ENCODE measurements at regions not wholly inside any gene's neighbourhood (a gene's known extent, or its start where the extent isn't known, plus 50 kb on each side); places are given as distances from the start of the nearest gene placed in this dataset.
A peak's percentile ranks its signal among the peaks of the same experiment; 100 is the strongest.
"Not testable (repeated sequence)": the region's sequence is repeated elsewhere in the genome, so short reads cannot be mapped to it uniquely, and the experiment has no call there.

DNA sequence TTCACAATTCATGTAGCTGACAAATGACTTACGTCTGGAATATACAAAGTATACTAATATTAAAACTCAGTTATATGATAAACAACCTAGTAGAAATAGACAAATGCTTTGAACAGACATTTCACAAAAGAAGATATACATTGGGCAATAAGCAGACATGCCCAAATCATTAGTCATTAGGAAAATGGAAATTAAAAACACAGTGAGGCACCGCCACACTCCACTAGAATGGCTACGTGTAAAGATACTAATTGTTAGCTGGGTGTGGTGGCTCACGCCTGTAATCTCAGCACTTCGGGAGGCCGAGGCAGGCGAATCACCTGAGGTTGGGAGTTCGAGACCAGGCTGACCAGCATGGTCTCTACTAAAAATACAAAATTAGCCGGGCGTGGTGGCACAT lies 248.9 kb upstream of the TMEM132C start:
- no peaks in the 10 kb centered on the region for H3K9me3 ChIP-seq (ENCODE audit: control insufficient read depth in 2 of 2, low read length in 2 of 2)
- no peaks in the 10 kb centered on the region for H3K36me3 ChIP-seq (ENCODE audit: control insufficient read depth in 2 of 2, insufficient read depth in 2 of 2, low read length in 2 of 2)
- peaks cover 7 to 16% of the 10 kb centered on the region in 2 donors for H3K4me1 ChIP-seq (ENCODE audit: control insufficient read depth in 2 of 2, insufficient read depth in 2 of 2, low read length in 2 of 2)
- no peak overlapping the region for H3K27ac ChIP-seq (ENCODE audit: low read depth in 2 of 2, low read length in 2 of 2)
- no peak overlapping the region for H3K4me3 ChIP-seq (ENCODE audit: low read length in 2 of 2)
- H3K27me3 ChIP-seq (ENCODE audit: control insufficient read depth in 2 of 2, insufficient read depth in 2 of 2, low read length in 2 of 2), result no peaks in the 10 kb centered on the region
- no peak overlapping the region for H3K9ac ChIP-seq (ENCODE audit: low read depth in 1 of 2, low read length in 2 of 2)

DNA sequence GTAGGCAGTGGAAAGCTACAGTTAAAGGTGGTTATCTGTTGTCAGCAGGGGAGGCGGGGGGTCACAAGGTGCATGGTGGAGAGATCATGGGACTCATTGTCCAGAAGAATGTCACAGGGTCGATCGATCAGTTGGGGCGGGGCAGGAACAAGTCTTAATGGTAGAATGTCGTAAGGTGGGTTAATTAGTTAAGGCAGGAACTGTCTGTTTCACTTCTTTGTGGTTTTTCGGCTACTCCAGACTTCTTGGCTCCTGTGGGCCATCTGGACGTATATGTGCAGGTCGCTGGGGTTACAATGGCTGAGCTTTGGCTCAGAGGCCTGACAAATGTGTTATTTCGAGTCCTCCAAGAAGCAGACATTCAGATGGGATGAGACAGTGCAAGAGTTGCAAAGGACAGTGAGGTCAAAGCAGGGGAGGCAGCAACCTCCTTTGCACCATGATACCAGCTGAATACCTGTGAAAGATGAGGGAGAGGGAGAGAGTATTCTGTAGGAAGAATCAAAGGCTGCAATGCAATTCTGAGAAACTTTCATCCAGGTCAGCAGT lies 246.9 kb upstream of the TMEM132C start:
- Histone ChIP-seq H3K27ac (ENCODE audit: low read depth in 2 of 2, low read length in 2 of 2) (no peak overlapping the region), H3K9ac (ENCODE audit: low read depth in 1 of 2, low read length in 2 of 2) (no peak overlapping the region), H3K4me3 (ENCODE audit: low read length in 2 of 2) (no peak overlapping the region), H3K27me3 (ENCODE audit: control insufficient read depth in 2 of 2, insufficient read depth in 2 of 2, low read length in 2 of 2) (no peaks in the 10 kb centered on the region), H3K9me3 (ENCODE audit: control insufficient read depth in 2 of 2, low read length in 2 of 2) (no peaks in the 10 kb centered on the region), H3K4me1 (ENCODE audit: control insufficient read depth in 2 of 2, insufficient read depth in 2 of 2, low read length in 2 of 2) (peaks cover under 1 to 7% of the 10 kb centered on the region in 2 donors), H3K36me3 (ENCODE audit: control insufficient read depth in 2 of 2, insufficient read depth in 2 of 2, low read length in 2 of 2) (no peaks in the 10 kb centered on the region)

DNA sequence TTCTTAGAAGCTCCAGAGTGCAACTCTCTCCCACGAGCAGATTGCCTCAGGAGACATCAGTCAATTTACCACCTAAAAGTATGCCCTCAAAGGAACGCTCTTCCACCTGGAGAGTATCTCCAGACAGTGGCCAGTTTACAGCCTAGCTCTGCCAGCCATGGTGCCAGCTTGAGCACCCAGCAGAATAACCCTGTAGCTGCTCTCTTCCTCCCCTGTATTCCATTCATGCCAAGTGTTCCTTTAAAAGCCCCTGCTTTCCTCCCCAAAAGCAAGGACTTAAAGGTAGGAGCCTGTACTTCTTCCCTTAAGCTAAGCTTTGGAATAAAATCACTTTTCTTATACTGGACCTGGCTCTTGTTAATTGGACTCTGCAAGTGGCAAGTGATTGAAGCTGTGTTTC lies 245.4 kb upstream of the TMEM132C start:
- Histone ChIP-seq H3K27me3 (ENCODE audit: control insufficient read depth in 2 of 2, insufficient read depth in 2 of 2, low read length in 2 of 2) (no peaks in the 10 kb centered on the region), H3K4me3 (ENCODE audit: low read length in 2 of 2) (no peak overlapping the region), H3K9ac (ENCODE audit: low read depth in 1 of 2, low read length in 2 of 2) (no peak overlapping the region)

DNA sequence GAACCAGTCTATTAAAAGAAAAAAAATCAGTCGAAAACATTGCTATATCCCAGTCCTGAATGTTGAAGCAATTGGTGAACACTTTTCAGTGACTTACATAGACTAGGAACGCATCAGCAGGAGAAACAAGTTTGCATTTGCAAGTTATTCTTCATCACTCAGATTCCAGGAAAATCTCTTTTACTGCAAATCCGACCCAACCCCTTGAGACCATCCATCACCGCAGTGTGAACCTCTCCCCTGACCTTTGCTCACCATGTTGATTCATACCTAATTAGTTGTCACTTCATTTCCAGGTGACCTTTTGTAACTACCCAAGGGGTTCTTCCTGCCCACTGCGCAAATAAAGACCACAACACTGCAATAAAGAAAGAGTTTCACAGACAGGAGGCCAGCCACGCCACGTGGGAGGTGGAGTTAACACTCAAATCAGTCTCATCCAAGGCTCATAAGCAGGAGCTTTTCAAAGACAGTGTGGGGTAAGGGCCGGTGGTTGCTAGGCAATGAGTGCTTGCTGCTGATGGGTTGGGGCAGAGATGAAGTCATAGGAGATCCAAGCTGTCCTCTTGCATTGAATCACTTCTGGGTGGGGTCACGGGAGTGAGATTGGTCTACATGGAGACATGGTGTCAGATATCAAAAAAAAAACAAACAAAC lies 241.3 kb upstream of the TMEM132C start:
- Histone ChIP-seq H3K4me3 (ENCODE audit: low read length in 2 of 2) (peak overlapping the region; percentile 61 to 77), H3K9ac (ENCODE audit: low read depth in 1 of 2, low read length in 2 of 2) (no peak overlapping the region), H3K9me3 (ENCODE audit: control insufficient read depth in 2 of 2, low read length in 2 of 2) (no peaks in the 10 kb centered on the region), H3K36me3 (ENCODE audit: control insufficient read depth in 2 of 2, insufficient read depth in 2 of 2, low read length in 2 of 2) (no peaks in the 10 kb centered on the region), H3K27ac (ENCODE audit: low read depth in 2 of 2, low read length in 2 of 2) (peak overlapping the region; percentile 89 to 96), H3K27me3 (ENCODE audit: control insufficient read depth in 2 of 2, insufficient read depth in 2 of 2, low read length in 2 of 2) (no peaks in the 10 kb centered on the region), H3K4me1 (ENCODE audit: control insufficient read depth in 2 of 2, insufficient read depth in 2 of 2, low read length in 2 of 2) (peaks cover 7 to 23% of the 10 kb centered on the region in 2 donors)

More for the DNA sequence above, 245.4 kb upstream of the TMEM132C start:
- Histone ChIP-seq H3K36me3 (ENCODE audit: control insufficient read depth in 2 of 2, insufficient read depth in 2 of 2, low read length in 2 of 2) (no peaks in the 10 kb centered on the region), H3K27ac (ENCODE audit: low read depth in 2 of 2, low read length in 2 of 2) (no peak overlapping the region), H3K4me1 (ENCODE audit: control insufficient read depth in 2 of 2, insufficient read depth in 2 of 2, low read length in 2 of 2) (peaks cover 3 to 11% of the 10 kb centered on the region in 2 donors), H3K9me3 (ENCODE audit: control insufficient read depth in 2 of 2, low read length in 2 of 2) (no peaks in the 10 kb centered on the region)

DNA sequence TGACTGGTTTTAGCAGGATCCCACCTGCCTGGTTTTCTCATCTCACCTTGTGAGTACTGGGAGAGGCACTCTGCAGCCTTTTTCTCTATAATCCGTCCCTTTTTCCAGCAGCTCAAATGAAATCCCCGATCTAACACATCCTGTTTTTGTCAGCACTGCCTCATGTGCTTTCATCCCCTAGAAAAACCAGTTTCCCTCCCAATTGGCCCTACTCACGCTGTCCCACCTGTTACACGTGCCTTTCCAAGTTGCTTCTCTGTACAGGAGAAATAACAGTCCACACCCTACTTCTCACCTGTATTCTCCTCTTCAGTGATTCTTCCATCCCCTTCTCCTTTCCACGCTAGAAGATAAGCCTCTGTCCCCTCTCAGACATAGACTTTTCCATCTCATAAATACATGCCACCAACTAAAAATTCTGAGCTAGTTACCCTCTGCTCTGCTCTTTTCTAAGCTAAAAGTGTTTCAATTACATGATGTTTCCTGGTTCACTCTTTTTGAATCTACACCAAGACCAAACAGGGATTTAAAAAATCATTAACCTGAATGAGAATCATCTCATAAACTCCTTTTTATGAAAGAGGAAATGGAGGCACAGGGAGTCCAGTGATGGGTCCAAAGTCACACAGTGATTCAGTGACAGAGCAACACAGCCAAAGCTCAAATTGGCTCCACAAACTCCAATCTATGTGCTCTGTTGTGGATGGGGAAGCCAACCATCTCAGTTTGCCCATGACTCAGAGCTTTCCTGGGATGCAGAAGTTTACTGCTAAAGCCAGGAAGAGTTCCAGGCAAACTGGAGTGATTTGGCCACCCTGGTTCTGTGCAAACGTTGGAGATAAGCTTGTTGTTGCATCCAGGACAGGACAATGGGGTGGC lies 240.0 kb upstream of the TMEM132C start:
- H3K36me3 ChIP-seq (ENCODE audit: control insufficient read depth in 2 of 2, insufficient read depth in 2 of 2, low read length in 2 of 2), result no peaks in the 10 kb centered on the region
- H3K4me3 ChIP-seq (ENCODE audit: low read length in 2 of 2), result peak overlapping the region; percentile 61 to 77
- H3K9me3 ChIP-seq (ENCODE audit: control insufficient read depth in 2 of 2, low read length in 2 of 2), result no peaks in the 10 kb centered on the region
- H3K4me1 ChIP-seq (ENCODE audit: control insufficient read depth in 2 of 2, insufficient read depth in 2 of 2, low read length in 2 of 2), result peaks cover 7 to 23% of the 10 kb centered on the region in 2 donors
- H3K27me3 ChIP-seq (ENCODE audit: control insufficient read depth in 2 of 2, insufficient read depth in 2 of 2, low read length in 2 of 2), result no peaks in the 10 kb centered on the region
- H3K9ac ChIP-seq (ENCODE audit: low read depth in 1 of 2, low read length in 2 of 2), result peak overlapping the region; percentile 66 to 69
- peak overlapping the region; percentile 89 to 96 for H3K27ac ChIP-seq (ENCODE audit: low read depth in 2 of 2, low read length in 2 of 2)

DNA sequence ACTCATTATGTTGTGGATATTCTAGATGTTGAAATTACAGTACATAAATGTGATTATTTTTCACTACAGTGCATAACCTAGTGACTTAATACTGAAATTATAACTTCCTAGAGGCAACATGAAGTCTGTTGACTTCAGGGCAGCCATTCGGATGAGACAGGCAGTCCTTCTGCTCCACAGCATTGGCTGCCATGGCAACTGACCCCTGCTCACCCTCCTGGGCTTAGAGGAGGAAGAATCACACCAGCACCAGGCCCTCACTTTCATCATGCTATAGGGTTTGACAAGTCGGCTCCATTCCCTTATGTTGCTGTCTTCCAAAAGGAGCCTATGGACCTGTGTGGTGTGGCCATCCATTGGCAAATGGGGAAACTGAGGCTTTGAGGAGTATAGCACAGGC lies 233.5 kb upstream of the TMEM132C start:
- Histone ChIP-seq H3K4me3 (ENCODE audit: low read length in 2 of 2) (no peak overlapping the region), H3K9me3 (ENCODE audit: control insufficient read depth in 2 of 2, low read length in 2 of 2) (no peaks in the 10 kb centered on the region), H3K27ac (ENCODE audit: low read depth in 2 of 2, low read length in 2 of 2) (no peak overlapping the region), H3K36me3 (ENCODE audit: control insufficient read depth in 2 of 2, insufficient read depth in 2 of 2, low read length in 2 of 2) (no peaks in the 10 kb centered on the region), H3K27me3 (ENCODE audit: control insufficient read depth in 2 of 2, insufficient read depth in 2 of 2, low read length in 2 of 2) (no peaks in the 10 kb centered on the region), H3K4me1 (ENCODE audit: control insufficient read depth in 2 of 2, insufficient read depth in 2 of 2, low read length in 2 of 2) (no peaks in the 10 kb centered on the region), H3K9ac (ENCODE audit: low read depth in 1 of 2, low read length in 2 of 2) (no peak overlapping the region)

DNA sequence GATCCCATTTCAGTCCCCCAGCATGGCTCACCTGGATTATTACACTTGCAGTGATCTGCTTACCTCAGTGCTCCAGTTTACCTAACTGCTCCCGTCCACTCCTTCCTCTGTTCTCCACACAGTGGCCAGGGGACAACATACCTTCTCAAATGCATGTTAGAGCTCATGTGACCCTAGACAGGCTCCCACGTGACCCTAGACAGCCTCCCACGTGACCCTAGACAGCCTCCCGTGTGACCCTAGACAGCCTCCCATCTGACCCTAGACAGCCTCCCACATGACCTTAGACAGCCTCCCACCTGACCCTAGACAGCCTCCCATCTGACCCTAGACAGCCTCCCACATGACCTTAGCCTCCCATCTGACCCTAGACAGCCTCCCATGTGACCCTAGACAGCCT lies 226.0 kb upstream of the TMEM132C start:
- Histone ChIP-seq H3K9me3 (ENCODE audit: control insufficient read depth in 2 of 2, low read length in 2 of 2) (no peaks in the 10 kb centered on the region), H3K27me3 (ENCODE audit: control insufficient read depth in 2 of 2, insufficient read depth in 2 of 2, low read length in 2 of 2) (no peaks in the 10 kb centered on the region), H3K36me3 (ENCODE audit: control insufficient read depth in 2 of 2, insufficient read depth in 2 of 2, low read length in 2 of 2) (no peaks in the 10 kb centered on the region), H3K9ac (ENCODE audit: low read depth in 1 of 2, low read length in 2 of 2) (no peak overlapping the region), H3K27ac (ENCODE audit: low read depth in 2 of 2, low read length in 2 of 2) (no peak overlapping the region), H3K4me1 (ENCODE audit: control insufficient read depth in 2 of 2, insufficient read depth in 2 of 2, low read length in 2 of 2) (no peaks in the 10 kb centered on the region), H3K4me3 (ENCODE audit: low read length in 2 of 2) (no peak overlapping the region)

DNA sequence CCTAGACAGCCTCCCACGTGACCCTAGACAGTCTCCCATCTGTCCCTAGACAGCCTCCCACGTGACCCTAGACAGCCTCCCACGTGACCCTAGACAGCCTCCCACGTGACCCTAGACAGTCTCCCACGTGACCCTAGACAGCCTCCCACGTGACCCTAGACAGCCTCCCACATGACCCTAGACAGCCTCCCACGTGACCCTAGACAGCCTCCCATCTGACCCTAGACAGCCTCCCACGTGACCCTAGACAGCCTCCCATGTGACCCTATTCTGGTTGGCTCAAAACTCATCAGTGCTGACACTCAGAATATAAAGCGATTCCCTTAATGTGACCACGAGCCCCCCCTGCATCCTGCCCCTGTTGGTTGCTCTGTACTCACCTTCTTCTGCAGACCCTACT lies 224.7 kb upstream of the TMEM132C start:
- not testable (repeated sequence) for H3K4me3 ChIP-seq (ENCODE audit: low read length in 2 of 2); H3K27ac ChIP-seq (ENCODE audit: low read depth in 2 of 2, low read length in 2 of 2); H3K9me3 ChIP-seq (ENCODE audit: control insufficient read depth in 2 of 2, low read length in 2 of 2); H3K27me3 ChIP-seq (ENCODE audit: control insufficient read depth in 2 of 2, insufficient read depth in 2 of 2, low read length in 2 of 2); H3K4me1 ChIP-seq (ENCODE audit: control insufficient read depth in 2 of 2, insufficient read depth in 2 of 2, low read length in 2 of 2); H3K9ac ChIP-seq (ENCODE audit: low read depth in 1 of 2, low read length in 2 of 2); H3K36me3 ChIP-seq (ENCODE audit: control insufficient read depth in 2 of 2, insufficient read depth in 2 of 2, low read length in 2 of 2)

DNA sequence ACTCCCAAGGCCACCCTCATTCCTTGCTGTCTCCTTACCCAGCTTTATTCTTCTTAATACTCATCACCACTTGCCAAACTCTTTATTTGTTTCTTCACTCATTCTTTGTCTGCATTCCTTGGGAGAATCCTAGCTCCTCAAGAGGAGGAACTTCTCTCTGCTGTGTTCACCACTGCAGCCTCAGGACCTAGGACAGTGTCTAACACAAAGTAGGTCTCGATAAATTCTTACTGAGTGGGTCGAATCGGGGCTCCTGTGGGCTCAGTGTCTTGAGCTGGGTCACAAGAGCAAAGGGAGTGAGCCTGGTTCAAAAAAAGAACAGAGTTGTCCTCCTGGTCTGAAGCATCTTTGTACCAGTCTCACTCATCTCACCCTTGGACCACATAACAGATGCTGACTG lies 224.1 kb upstream of the TMEM132C start:
- no peaks in the 10 kb centered on the region for H3K27me3 ChIP-seq (ENCODE audit: control insufficient read depth in 2 of 2, insufficient read depth in 2 of 2, low read length in 2 of 2)
- no peaks in the 10 kb centered on the region for H3K36me3 ChIP-seq (ENCODE audit: control insufficient read depth in 2 of 2, insufficient read depth in 2 of 2, low read length in 2 of 2)
- H3K9ac ChIP-seq (ENCODE audit: low read depth in 1 of 2, low read length in 2 of 2), result no peak overlapping the region
- no peak overlapping the region for H3K4me3 ChIP-seq (ENCODE audit: low read length in 2 of 2)
- no peak overlapping the region for H3K27ac ChIP-seq (ENCODE audit: low read depth in 2 of 2, low read length in 2 of 2)
- no peaks in the 10 kb centered on the region for H3K4me1 ChIP-seq (ENCODE audit: control insufficient read depth in 2 of 2, insufficient read depth in 2 of 2, low read length in 2 of 2)
- H3K9me3 ChIP-seq (ENCODE audit: control insufficient read depth in 2 of 2, low read length in 2 of 2), result no peaks in the 10 kb centered on the region

DNA sequence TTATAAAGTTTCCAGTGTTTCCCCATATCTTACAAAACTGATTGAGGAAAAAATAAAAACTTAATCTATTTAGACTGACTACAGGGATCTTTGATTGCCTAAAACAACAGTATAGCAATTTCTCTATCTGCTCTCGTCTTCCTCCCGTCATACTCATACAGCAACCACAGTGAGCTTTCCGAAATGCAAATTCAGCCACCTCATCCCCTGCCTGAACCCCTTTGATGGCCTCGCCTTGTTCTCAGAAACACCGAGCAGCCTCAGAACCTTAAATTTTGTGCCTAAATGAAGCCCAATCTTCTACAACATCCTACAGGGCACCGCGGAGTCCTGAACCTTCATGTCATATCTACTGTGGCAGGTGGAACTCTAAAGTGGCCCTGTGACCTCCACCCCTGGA lies 223.7 kb upstream of the TMEM132C start:
- Histone ChIP-seq H3K9me3 (ENCODE audit: control insufficient read depth in 2 of 2, low read length in 2 of 2) (no peaks in the 10 kb centered on the region), H3K27ac (ENCODE audit: low read depth in 2 of 2, low read length in 2 of 2) (no peak overlapping the region), H3K27me3 (ENCODE audit: control insufficient read depth in 2 of 2, insufficient read depth in 2 of 2, low read length in 2 of 2) (no peaks in the 10 kb centered on the region), H3K9ac (ENCODE audit: low read depth in 1 of 2, low read length in 2 of 2) (no peak overlapping the region), H3K36me3 (ENCODE audit: control insufficient read depth in 2 of 2, insufficient read depth in 2 of 2, low read length in 2 of 2) (no peaks in the 10 kb centered on the region), H3K4me1 (ENCODE audit: control insufficient read depth in 2 of 2, insufficient read depth in 2 of 2, low read length in 2 of 2) (no peaks in the 10 kb centered on the region), H3K4me3 (ENCODE audit: low read length in 2 of 2) (no peak overlapping the region)
